Common myeloid progenitor, CD34-positive (primary cell): ENCODE measurements at regions not wholly inside any gene's neighbourhood (a gene's known extent, or its start where the extent isn't known, plus 50 kb on each side); places are given as distances from the start of the nearest gene placed in this dataset.
"Not testable (repeated sequence)": the region's sequence is repeated elsewhere in the genome, so short reads cannot be mapped to it uniquely, and the experiment has no call there.

Source experiments
- CTCF ChIA-PET: fragments of 350-600 bp; sonication (Branson Sonifier 250); formaldehyde crosslinking; loops from one replicate; lab custom pipeline; 2021; ENCODE audit warnings: antibody characterized with exemption; lab: Charles Lee
- POLR2A ChIA-PET: fragments of 350-600 bp; sonication (Branson Sonifier 250); formaldehyde crosslinking; loops from one replicate; lab custom pipeline; 2021; ENCODE audit warnings: antibody characterized with exemption; lab: Charles Lee
- DNase-seq, 3 donors: peaks; one replicate each; pipeline versions ENCODE4 v3.0.0 to v3.0.0-alpha.2; 2013
- H3K27ac ChIP-seq, 2 experiments: 1 replicate in 1 of 2; 2 replicates in 1 of 2; pipeline ENCODE4 v1.7.0; 2013; ENCODE audit warnings: inconsistent platforms in 2 of 2, low read length in 2 of 2, mild to moderate bottlenecking in 2 of 2, low read depth in 1 of 2, moderate library complexity in 1 of 2; ENCODE audit not compliant: severe bottlenecking in 2 of 2, insufficient read depth in 1 of 2, poor library complexity in 1 of 2
- H3K27me3 ChIP-seq, 5 experiments: replicated peaks in 2 of 5; 1 replicate in 3 of 5; 2 replicates in 2 of 5; pipeline versions ENCODE4 v1.6.1 to v1.7.0; 2013; ENCODE audit warnings: low read length in 4 of 5, mild to moderate bottlenecking in 2 of 5, moderate library complexity in 2 of 5, inconsistent platforms in 1 of 5; ENCODE audit not compliant: insufficient read depth in 5 of 5, control insufficient read depth in 4 of 5
- H3K36me3 ChIP-seq, 4 experiments: 1 replicate in 2 of 4; 2 replicates in 2 of 4; pipeline versions ENCODE4 v1.6.1 to v1.7.0; 2013; ENCODE audit warnings: low read length in 3 of 4, control low read depth in 1 of 4, mild to moderate bottlenecking in 1 of 4; ENCODE audit not compliant: control insufficient read depth in 4 of 4, insufficient read depth in 4 of 4
- H3K4me1 ChIP-seq, 4 experiments: 1 replicate in 3 of 4; 2 replicates in 1 of 4; pipeline versions ENCODE4 v1.6.1 to v1.7.1; 2013; ENCODE audit warnings: low read length in 3 of 4, mild to moderate bottlenecking in 3 of 4, control low read depth in 1 of 4, inconsistent platforms in 1 of 4, moderate library complexity in 1 of 4; ENCODE audit not compliant: control insufficient read depth in 4 of 4, insufficient read depth in 4 of 4; ENCODE audit errors: control extremely low read depth in 1 of 4
- H3K4me3 ChIP-seq, 7 experiments: 1 replicate in 4 of 7; 2 replicates in 3 of 7; pipeline versions ENCODE4 v1.5.1 to v1.7.0; 2013; ENCODE audit warnings: mild to moderate bottlenecking in 7 of 7, low read length in 6 of 7, moderate library complexity in 6 of 7, inconsistent platforms in 2 of 7, low read depth in 2 of 7, control low read depth in 1 of 7; ENCODE audit not compliant: insufficient read depth in 4 of 7, control insufficient read depth in 1 of 7; ENCODE audit errors: extremely low read depth in 1 of 7
- H3K9me3 ChIP-seq, 5 experiments: 1 replicate in 4 of 5; 2 replicates in 1 of 5; pipeline versions ENCODE4 v1.6.1 to v1.7.1; 2013; ENCODE audit warnings: low read length in 4 of 5, mild to moderate bottlenecking in 2 of 5, inconsistent platforms in 1 of 5, low read depth in 1 of 5, moderate library complexity in 1 of 5; ENCODE audit not compliant: control insufficient read depth in 4 of 5, insufficient read depth in 2 of 5; ENCODE audit errors: control extremely low read depth in 1 of 5
- WGBS: methylation state at CpG from one replicate; pipeline ENCODE4 v1.1.5; 2013; ENCODE audit not compliant: insufficient coverage; 5-methylcytosine and 5-hydroxymethylcytosine counted together

GRCh38 chr17:20654114-20654513 is 74.6 kb downstream of the CDRT15L2 start:
- H3K4me1 ChIP-seq: peaks cover 0 to 18% (median 11%) of the 10 kb centered on the region in 4 experiments
- H3K27ac ChIP-seq, H3K4me3 ChIP-seq, H3K27me3 ChIP-seq, DNase-seq, H3K36me3 ChIP-seq, CTCF ChIA-PET, H3K9me3 ChIP-seq, POLR2A ChIA-PET: not testable (repeated sequence)
- WGBS: 100% methylated on average over 3 of the region's 4 CpGs

GRCh38 chr17:20654575-20654974 is 75.1 kb downstream of the CDRT15L2 start:
- peaks cover 0 to 18% (median 11%) of the 10 kb centered on the region in 4 experiments for H3K4me1 ChIP-seq
- H3K4me3 ChIP-seq, H3K36me3 ChIP-seq, DNase-seq, H3K9me3 ChIP-seq, POLR2A ChIA-PET, CTCF ChIA-PET, H3K27me3 ChIP-seq, H3K27ac ChIP-seq: not testable (repeated sequence)
- 100% methylated on average over 3 of the region's 12 CpGs for WGBS

- POLR2A ChIA-PET, CTCF ChIA-PET, H3K9me3 ChIP-seq, H3K4me3 ChIP-seq, H3K27me3 ChIP-seq, H3K27ac ChIP-seq, DNase-seq, H3K4me1 ChIP-seq, H3K36me3 ChIP-seq: not testable (repeated sequence)
- WGBS: no CpG with 5 or more reads among the region's 6 CpGs
Observed at GRCh38 chr17:20665103-20665955, 85.8 kb downstream of the CDRT15L2 start.

GRCh38 chr17:20666689-20667088 is 87.2 kb downstream of the CDRT15L2 start:
- POLR2A ChIA-PET, CTCF ChIA-PET, H3K4me3 ChIP-seq, H3K27me3 ChIP-seq, H3K9me3 ChIP-seq, H3K27ac ChIP-seq, H3K4me1 ChIP-seq, H3K36me3 ChIP-seq: not testable (repeated sequence)
- WGBS: no CpG with 5 or more reads among the region's 6 CpGs
- peak in 1 of 3 donors; percentile 45 for DNase-seq

GRCh38 chr17:20667712-20668111 is 88.2 kb downstream of the CDRT15L2 start:
- H3K27me3 ChIP-seq, H3K4me3 ChIP-seq, H3K27ac ChIP-seq, CTCF ChIA-PET, POLR2A ChIA-PET, DNase-seq, H3K36me3 ChIP-seq, H3K9me3 ChIP-seq, H3K4me1 ChIP-seq: not testable (repeated sequence)
- no CpG with 5 or more reads among the region's 2 CpGs for WGBS

- POLR2A ChIA-PET, H3K4me1 ChIP-seq, DNase-seq, CTCF ChIA-PET, H3K27me3 ChIP-seq, H3K36me3 ChIP-seq, H3K9me3 ChIP-seq, H3K4me3 ChIP-seq, H3K27ac ChIP-seq: not testable (repeated sequence)
- WGBS: 100% methylated on average over 1 of the region's 4 CpGs
Observed at GRCh38 chr17:20668316-20668715, 88.8 kb downstream of the CDRT15L2 start.

GRCh38 chr17:20668868-20669267 is 89.3 kb downstream of the CDRT15L2 start:
- CTCF ChIA-PET, H3K4me1 ChIP-seq, H3K27ac ChIP-seq, H3K9me3 ChIP-seq, DNase-seq, POLR2A ChIA-PET, H3K27me3 ChIP-seq, H3K4me3 ChIP-seq, H3K36me3 ChIP-seq: not testable (repeated sequence)
